DOHH2 (cell line): ENCODE measurements at regions not wholly inside any gene's neighbourhood (a gene's known extent, or its start where the extent isn't known, plus 50 kb on each side); places are given as distances from the start of the nearest gene placed in this dataset.

Source experiments
- EZH2phosphoT487 ChIP-seq: fragments of 200-600 bp; sonication (generic); IDR thresholded peaks from 2 replicates; pipeline ENCODE4 v1.6.1; 2017; ENCODE audit warnings: borderline replicate concordance, mild to moderate bottlenecking, antibody characterized with exemption, low read length, moderate library complexity, mixed read lengths
- TF ChIP-seq, protein P1 (sequence below): fragments of 200-600 bp; sonication (generic); IDR thresholded peaks from one replicate; pipeline ENCODE4 v1.5.1; 2014; ENCODE audit warnings: antibody characterized with exemption, mild to moderate bottlenecking, low read depth, low read length; ENCODE audit not compliant: poor library complexity, severe bottlenecking

DNA sequence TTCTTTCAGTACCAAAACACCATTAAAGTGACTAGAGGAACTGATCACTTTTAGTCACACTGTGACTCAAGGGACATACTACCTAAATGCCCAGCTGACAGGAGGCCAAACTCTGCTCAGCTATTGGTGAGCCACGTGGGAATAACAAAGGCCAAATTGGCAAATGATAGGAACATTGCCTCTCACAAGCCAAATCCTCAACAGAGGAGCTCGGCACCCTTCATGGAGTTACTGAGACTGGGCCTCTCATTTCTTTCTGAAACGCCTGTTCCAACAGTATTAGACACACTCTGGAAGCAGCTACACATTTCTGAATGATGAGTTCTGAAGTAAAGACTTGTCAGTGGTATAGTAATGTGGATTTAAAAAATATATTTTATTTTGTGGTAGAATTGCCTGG lies 166.0 kb upstream of the COL8A1 start:
- TF ChIP-seq, protein P1, sequence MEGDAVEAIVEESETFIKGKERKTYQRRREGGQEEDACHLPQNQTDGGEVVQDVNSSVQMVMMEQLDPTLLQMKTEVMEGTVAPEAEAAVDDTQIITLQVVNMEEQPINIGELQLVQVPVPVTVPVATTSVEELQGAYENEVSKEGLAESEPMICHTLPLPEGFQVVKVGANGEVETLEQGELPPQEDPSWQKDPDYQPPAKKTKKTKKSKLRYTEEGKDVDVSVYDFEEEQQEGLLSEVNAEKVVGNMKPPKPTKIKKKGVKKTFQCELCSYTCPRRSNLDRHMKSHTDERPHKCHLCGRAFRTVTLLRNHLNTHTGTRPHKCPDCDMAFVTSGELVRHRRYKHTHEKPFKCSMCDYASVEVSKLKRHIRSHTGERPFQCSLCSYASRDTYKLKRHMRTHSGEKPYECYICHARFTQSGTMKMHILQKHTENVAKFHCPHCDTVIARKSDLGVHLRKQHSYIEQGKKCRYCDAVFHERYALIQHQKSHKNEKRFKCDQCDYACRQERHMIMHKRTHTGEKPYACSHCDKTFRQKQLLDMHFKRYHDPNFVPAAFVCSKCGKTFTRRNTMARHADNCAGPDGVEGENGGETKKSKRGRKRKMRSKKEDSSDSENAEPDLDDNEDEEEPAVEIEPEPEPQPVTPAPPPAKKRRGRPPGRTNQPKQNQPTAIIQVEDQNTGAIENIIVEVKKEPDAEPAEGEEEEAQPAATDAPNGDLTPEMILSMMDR: no peak
- no peak for TF ChIP-seq EZH2phosphoT487
